ENCODE measurements at regions not wholly inside any gene's neighbourhood (a gene's known extent, or its start where the extent isn't known, plus 50 kb on each side); places are given as distances from the start of the nearest gene placed in this dataset.

DNA sequence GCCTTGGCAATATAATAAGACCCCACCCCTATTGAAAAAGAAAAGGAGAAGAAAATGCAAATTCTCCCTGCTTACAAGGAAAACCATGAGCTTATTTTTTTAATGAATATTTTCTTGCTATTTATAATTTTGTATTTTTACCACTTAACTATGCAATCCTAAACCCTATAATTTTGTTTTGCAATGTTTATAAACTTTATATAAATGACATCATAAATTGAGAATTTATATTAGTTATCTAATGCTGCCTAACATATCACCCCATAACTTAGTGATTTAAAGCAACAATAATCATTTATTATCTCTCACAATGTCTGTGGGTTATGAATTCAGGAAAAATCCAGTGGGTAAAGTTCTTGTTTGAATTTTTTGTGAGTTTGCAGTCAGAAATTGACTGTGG lies 369.1 kb downstream of the TAF11L14 start:
- H3K36me3 ChIP-seq (ENCODE audit: control insufficient read depth, insufficient read depth, low read length): no peaks in the 10 kb centered on the region
- H3K4me3 ChIP-seq: no peak overlapping the region
- ChIA-PET POLR2A (no interaction called here), CTCF (ENCODE audit: low intra/inter-chr PET ratio) (no interaction called here)
- BruUV-seq (replicated peaks): no TSS peak
- in situ Hi-C loops (cut with MboI) (no loop called here), intact Hi-C loops (cut with micrococcal nuclease) (no loop called here)
- no peak overlapping the region for H3K27ac ChIP-seq (ENCODE audit: extremely low read depth, low read depth, low read length)
- ATAC-seq (no peak), DNase-seq (ENCODE audit: extremely low read depth in 1 of 4, low spot score in 3 of 4) (no peak), FAIRE-seq (no peak)
- H3K9ac ChIP-seq (ENCODE audit: insufficient read depth in 1 of 2, low read depth in 2 of 2, low read length in 2 of 2): no peak overlapping the region
- no peaks in the 10 kb centered on the region for H3K9me1 ChIP-seq (ENCODE audit: control insufficient read depth, insufficient read depth, low read length)
- H3K4me1 ChIP-seq (replicated peaks in 1 of 2; ENCODE audit: control insufficient read depth in 2 of 2, insufficient read depth in 2 of 2, low read length in 2 of 2): no peaks in the 10 kb centered on the region
- no peak overlapping the region for H3K4me2 ChIP-seq (ENCODE audit: insufficient read depth, low read length)
- H4K20me1 ChIP-seq (replicated peaks; ENCODE audit: control insufficient read depth, insufficient read depth, low read length): no peaks in the 10 kb centered on the region
- H2AFZ ChIP-seq (ENCODE audit: low read depth, low read length): no peak overlapping the region
- TF ChIP-seq POLR2A (conservative IDR thresholded peaks at IDR 0.05) (no peak), XRCC3 (IDR thresholded peaks at IDR 0.05) (no peak), NFIC (IDR thresholded peaks at IDR 0.05) (no peak), ETV6 (IDR thresholded peaks at IDR 0.05; ENCODE audit: borderline replicate concordance in 1 of 2, low read depth in 2 of 2, low read length in 1 of 2) (no peak), ETV6 (CRISPR knock-in tag; IDR thresholded peaks at IDR 0.05; ENCODE audit: borderline replicate concordance) (no peak), ZFPM2 (CRISPR knock-in tag; IDR thresholded peaks at IDR 0.05) (no peak), ZSCAN32 (CRISPR knock-in tag; IDR thresholded peaks at IDR 0.05) (no peak), ETS2 (tag; IDR thresholded peaks at IDR 0.05; ENCODE audit: borderline replicate concordance, poor library complexity, severe bottlenecking) (no peak), RCOR1 (IDR thresholded peaks at IDR 0.05; ENCODE audit: borderline replicate concordance in 1 of 2, low read depth in 2 of 2, low read length in 2 of 2) (no peak), FOXK2 (conservative IDR thresholded peaks at IDR 0.05 in 1 of 2, IDR thresholded peaks at IDR 0.05 in 1 of 2; ENCODE audit: low read depth in 2 of 2) (no peak), ZBTB26 (CRISPR knock-in tag; IDR thresholded peaks at IDR 0.05) (no peak), NFYB (IDR thresholded peaks at IDR 0.05; ENCODE audit: extremely low read depth, insufficient read length) (no peak), MAZ (CRISPR knock-in tag; conservative IDR thresholded peaks at IDR 0.05 in 1 of 2, IDR thresholded peaks at IDR 0.05 in 1 of 2) (no peak), FOXA1 (IDR thresholded peaks at IDR 0.05; ENCODE audit: borderline replicate concordance) (no peak), ZNF212 (CRISPR knock-in tag; IDR thresholded peaks at IDR 0.05) (no peak), ARHGAP35 (IDR thresholded peaks at IDR 0.05; ENCODE audit: partially characterized antibody) (no peak), U2AF1 (optimal IDR thresholded peaks at IDR 0.05; ENCODE audit: low read depth, low read length) (no peak)
- TF ChIP-seq, protein P1, sequence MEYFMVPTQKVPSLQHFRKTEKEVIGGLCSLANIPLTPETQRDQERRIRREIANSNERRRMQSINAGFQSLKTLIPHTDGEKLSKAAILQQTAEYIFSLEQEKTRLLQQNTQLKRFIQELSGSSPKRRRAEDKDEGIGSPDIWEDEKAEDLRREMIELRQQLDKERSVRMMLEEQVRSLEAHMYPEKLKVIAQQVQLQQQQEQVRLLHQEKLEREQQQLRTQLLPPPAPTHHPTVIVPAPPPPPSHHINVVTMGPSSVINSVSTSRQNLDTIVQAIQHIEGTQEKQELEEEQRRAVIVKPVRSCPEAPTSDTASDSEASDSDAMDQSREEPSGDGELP (CRISPR knock-in tag; IDR thresholded peaks at IDR 0.05; ENCODE audit: borderline replicate concordance): no peak
- H3K9me3 ChIP-seq (replicated peaks; ENCODE audit: control insufficient read depth, insufficient read depth, low read depth, low read length): no peaks in the 10 kb centered on the region
- no peaks in the 10 kb centered on the region for H3K27me3 ChIP-seq (ENCODE audit: control insufficient read depth in 2 of 2, insufficient read depth in 2 of 2, low read length in 2 of 2)
- no peaks in the 10 kb centered on the region for H3K79me2 ChIP-seq (ENCODE audit: control insufficient read depth, insufficient read depth, low read length)
